Fibroblast of the aortic adventitia (primary cell): ENCODE measurements at regions not wholly inside any gene's neighbourhood (a gene's known extent, or its start where the extent isn't known, plus 50 kb on each side); places are given as distances from the start of the nearest gene placed in this dataset.

Experiments used
- DNase-seq: peaks from one replicate; pipeline ENCODE4 v3.0.0-alpha.2; 2010; ENCODE audit warnings: low read depth
- H3K4me3 ChIP-seq: 2 replicates; pipeline ENCODE4 v1.5.1; 2011; ENCODE audit warnings: low read depth, mild to moderate bottlenecking, control low read depth, low read length, moderate library complexity
- CTCF ChIP-seq: IDR thresholded peaks from 2 replicates; pipeline ENCODE4 v1.5.1; 2011; ENCODE audit warnings: mild to moderate bottlenecking, low read length, control low read depth, inconsistent platforms; ENCODE audit not compliant: insufficient read depth

- DNase-seq = peak; percentile 54
- TF ChIP-seq CTCF = no peak
- H3K4me3 ChIP-seq = no peak overlapping the region
These were observed 203.5 kb upstream of the TET2 start for GRCh38 chr4:104942990-104943743.

- no peak for TF ChIP-seq CTCF
- no peak for DNase-seq
- H3K4me3 ChIP-seq = no peak overlapping the region
These were observed 202.1 kb upstream of the TET2 start for GRCh38 chr4:104944596-104944995.

- H3K4me3 ChIP-seq = no peak overlapping the region
- no peak for DNase-seq
- no peak for TF ChIP-seq CTCF
These were observed 182.1 kb upstream of the TET2 start for GRCh38 chr4:104964410-104965175.

- no peak overlapping the region for H3K4me3 ChIP-seq
- TF ChIP-seq CTCF = no peak
- peak; percentile 7 for DNase-seq
These were observed 180.2 kb upstream of the TET2 start for GRCh38 chr4:104966349-104967033.

- no peak overlapping the region for H3K4me3 ChIP-seq
- DNase-seq = no peak
- no peak for TF ChIP-seq CTCF
These were observed 179.7 kb upstream of the TET2 start for GRCh38 chr4:104967034-104967401.

- TF ChIP-seq CTCF = no peak
- peak; percentile 4 for DNase-seq
- H3K4me3 ChIP-seq = no peak overlapping the region
These were observed 177.1 kb upstream of the TET2 start for GRCh38 chr4:104969394-104970082.
